ENCODE measurements at regions not wholly inside any gene's neighbourhood (a gene's known extent, or its start where the extent isn't known, plus 50 kb on each side); places are given as distances from the start of the nearest gene placed in this dataset.

GRCh38 chr10:21238044-21238443 lies 287.4 kb downstream of the SKIDA1 start:
- no peaks in the 10 kb centered on the region for H3K4me1 ChIP-seq (ENCODE audit: low read length)
- no peak overlapping the region for H3K9ac ChIP-seq (ENCODE audit: low read length)
- DNase-seq: no peak
- H3K79me2 ChIP-seq (ENCODE audit: low read length): no peaks in the 10 kb centered on the region
- no peak overlapping the region for H2AFZ ChIP-seq (ENCODE audit: low read length)
- H3K27me3 ChIP-seq (ENCODE audit: low read length): no peaks in the 10 kb centered on the region
- H3K36me3 ChIP-seq (ENCODE audit: insufficient read depth, low read length): no peaks in the 10 kb centered on the region
- H3K27ac ChIP-seq (ENCODE audit: low read length): no peak overlapping the region
- H3K9me2 ChIP-seq (replicated peaks; ENCODE audit: insufficient read depth, low read length): no peaks in the 10 kb centered on the region
- H3K4me2 ChIP-seq (ENCODE audit: low read depth, low read length, poor library complexity, severe bottlenecking): no peak overlapping the region
- no peaks in the 10 kb centered on the region for H3K9me3 ChIP-seq (ENCODE audit: low read length)
- H4K20me1 ChIP-seq (ENCODE audit: insufficient read depth, low read depth, low read length): no peaks in the 10 kb centered on the region
- H3K4me3 ChIP-seq (ENCODE audit: low read length): no peak overlapping the region

GRCh38 chr10:21234761-21235160 lies 290.7 kb downstream of the SKIDA1 start:
- Histone ChIP-seq H3K36me3 (ENCODE audit: insufficient read depth, low read length) (no peaks in the 10 kb centered on the region), H3K9me3 (ENCODE audit: low read length) (no peaks in the 10 kb centered on the region), H3K27me3 (ENCODE audit: low read length) (no peaks in the 10 kb centered on the region), H2AFZ (ENCODE audit: low read length) (no peak overlapping the region), H3K4me2 (ENCODE audit: low read depth, low read length, poor library complexity, severe bottlenecking) (no peak overlapping the region), H3K4me3 (ENCODE audit: low read length) (no peak overlapping the region), H3K27ac (ENCODE audit: low read length) (no peak overlapping the region), H4K20me1 (ENCODE audit: insufficient read depth, low read depth, low read length) (no peaks in the 10 kb centered on the region), H3K9ac (ENCODE audit: low read length) (no peak overlapping the region), H3K9me2 (replicated peaks; ENCODE audit: insufficient read depth, low read length) (no peaks in the 10 kb centered on the region), H3K79me2 (ENCODE audit: low read length) (no peaks in the 10 kb centered on the region), H3K4me1 (ENCODE audit: low read length) (no peaks in the 10 kb centered on the region)
- no peak for DNase-seq

- H3K27me3 ChIP-seq (ENCODE audit: low read length): no peaks in the 10 kb centered on the region
- H3K4me1 ChIP-seq (ENCODE audit: low read length): no peaks in the 10 kb centered on the region
- H3K4me3 ChIP-seq (ENCODE audit: low read length): no peak overlapping the region
- no peak for DNase-seq
- no peaks in the 10 kb centered on the region for H3K36me3 ChIP-seq (ENCODE audit: insufficient read depth, low read length)
- no peak overlapping the region for H2AFZ ChIP-seq (ENCODE audit: low read length)
- H3K9me3 ChIP-seq (ENCODE audit: low read length): no peaks in the 10 kb centered on the region
- H3K4me2 ChIP-seq (ENCODE audit: low read depth, low read length, poor library complexity, severe bottlenecking): no peak overlapping the region
- H3K9me2 ChIP-seq (replicated peaks; ENCODE audit: insufficient read depth, low read length): no peaks in the 10 kb centered on the region
- no peaks in the 10 kb centered on the region for H4K20me1 ChIP-seq (ENCODE audit: insufficient read depth, low read depth, low read length)
- no peak overlapping the region for H3K27ac ChIP-seq (ENCODE audit: low read length)
- no peaks in the 10 kb centered on the region for H3K79me2 ChIP-seq (ENCODE audit: low read length)
- no peak overlapping the region for H3K9ac ChIP-seq (ENCODE audit: low read length)
Observed at GRCh38 chr10:21230219-21230618, 295.3 kb downstream of the SKIDA1 start.

GRCh38 chr10:21217748-21218367 lies 307.6 kb downstream of the SKIDA1 start:
- Histone ChIP-seq H3K9ac (ENCODE audit: low read length) (no peak overlapping the region), H3K27me3 (ENCODE audit: low read length) (no peaks in the 10 kb centered on the region), H3K79me2 (ENCODE audit: low read length) (no peaks in the 10 kb centered on the region), H3K4me3 (ENCODE audit: low read length) (no peak overlapping the region), H3K36me3 (ENCODE audit: insufficient read depth, low read length) (no peaks in the 10 kb centered on the region), H2AFZ (ENCODE audit: low read length) (no peak overlapping the region), H3K4me2 (ENCODE audit: low read depth, low read length, poor library complexity, severe bottlenecking) (no peak overlapping the region), H3K4me1 (ENCODE audit: low read length) (no peaks in the 10 kb centered on the region), H3K9me2 (replicated peaks; ENCODE audit: insufficient read depth, low read length) (no peaks in the 10 kb centered on the region), H3K27ac (ENCODE audit: low read length) (no peak overlapping the region), H4K20me1 (ENCODE audit: insufficient read depth, low read depth, low read length) (no peaks in the 10 kb centered on the region), H3K9me3 (ENCODE audit: low read length) (no peaks in the 10 kb centered on the region)
- DNase-seq: no peak

- H3K27ac ChIP-seq (ENCODE audit: low read length): no peak overlapping the region
- H3K4me3 ChIP-seq (ENCODE audit: low read length): no peak overlapping the region
Observed at GRCh38 chr10:21217107-21217506, 308.4 kb downstream of the SKIDA1 start.

GRCh38 chr10:21214329-21214728 lies 311.2 kb downstream of the SKIDA1 start:
- no peak overlapping the region for H3K4me2 ChIP-seq (ENCODE audit: low read depth, low read length, poor library complexity, severe bottlenecking)
- no peak for DNase-seq
- H3K4me3 ChIP-seq (ENCODE audit: low read length): no peak overlapping the region
- H3K9me2 ChIP-seq (replicated peaks; ENCODE audit: insufficient read depth, low read length): no peaks in the 10 kb centered on the region
- no peak overlapping the region for H2AFZ ChIP-seq (ENCODE audit: low read length)
- no peaks in the 10 kb centered on the region for H3K79me2 ChIP-seq (ENCODE audit: low read length)
- no peak overlapping the region for H3K27ac ChIP-seq (ENCODE audit: low read length)
- no peaks in the 10 kb centered on the region for H3K27me3 ChIP-seq (ENCODE audit: low read length)
- H3K36me3 ChIP-seq (ENCODE audit: insufficient read depth, low read length): no peaks in the 10 kb centered on the region
- H3K9me3 ChIP-seq (ENCODE audit: low read length): no peaks in the 10 kb centered on the region
- no peak overlapping the region for H3K9ac ChIP-seq (ENCODE audit: low read length)
- H4K20me1 ChIP-seq (ENCODE audit: insufficient read depth, low read depth, low read length): no peaks in the 10 kb centered on the region
- H3K4me1 ChIP-seq (ENCODE audit: low read length): no peaks in the 10 kb centered on the region

More at GRCh38 chr10:21217107-21217506, 308.4 kb downstream of the SKIDA1 start:
- no peak for DNase-seq
- Histone ChIP-seq H3K36me3 (ENCODE audit: insufficient read depth, low read length) (no peaks in the 10 kb centered on the region), H3K9me2 (replicated peaks; ENCODE audit: insufficient read depth, low read length) (no peaks in the 10 kb centered on the region), H3K4me2 (ENCODE audit: low read depth, low read length, poor library complexity, severe bottlenecking) (no peak overlapping the region), H3K4me1 (ENCODE audit: low read length) (no peaks in the 10 kb centered on the region), H3K27me3 (ENCODE audit: low read length) (no peaks in the 10 kb centered on the region), H4K20me1 (ENCODE audit: insufficient read depth, low read depth, low read length) (no peaks in the 10 kb centered on the region), H3K9me3 (ENCODE audit: low read length) (no peaks in the 10 kb centered on the region), H2AFZ (ENCODE audit: low read length) (no peak overlapping the region), H3K79me2 (ENCODE audit: low read length) (no peaks in the 10 kb centered on the region), H3K9ac (ENCODE audit: low read length) (no peak overlapping the region)

GRCh38 chr10:21213381-21213780 lies 312.1 kb downstream of the SKIDA1 start:
- Histone ChIP-seq H3K9me3 (ENCODE audit: low read length) (no peaks in the 10 kb centered on the region), H3K9ac (ENCODE audit: low read length) (no peak overlapping the region), H2AFZ (ENCODE audit: low read length) (no peak overlapping the region), H3K79me2 (ENCODE audit: low read length) (no peaks in the 10 kb centered on the region), H3K27me3 (ENCODE audit: low read length) (no peaks in the 10 kb centered on the region), H3K9me2 (replicated peaks; ENCODE audit: insufficient read depth, low read length) (no peaks in the 10 kb centered on the region), H3K4me2 (ENCODE audit: low read depth, low read length, poor library complexity, severe bottlenecking) (no peak overlapping the region), H3K27ac (ENCODE audit: low read length) (no peak overlapping the region), H3K4me3 (ENCODE audit: low read length) (no peak overlapping the region), H3K36me3 (ENCODE audit: insufficient read depth, low read length) (no peaks in the 10 kb centered on the region), H4K20me1 (ENCODE audit: insufficient read depth, low read depth, low read length) (no peaks in the 10 kb centered on the region), H3K4me1 (ENCODE audit: low read length) (no peaks in the 10 kb centered on the region)
- no peak for DNase-seq

GRCh38 chr10:21212912-21213311 lies 312.6 kb downstream of the SKIDA1 start:
- Histone ChIP-seq H3K4me1 (ENCODE audit: low read length) (no peaks in the 10 kb centered on the region), H4K20me1 (ENCODE audit: insufficient read depth, low read depth, low read length) (no peaks in the 10 kb centered on the region), H3K9me2 (replicated peaks; ENCODE audit: insufficient read depth, low read length) (no peaks in the 10 kb centered on the region), H3K4me2 (ENCODE audit: low read depth, low read length, poor library complexity, severe bottlenecking) (no peak overlapping the region), H3K27ac (ENCODE audit: low read length) (no peak overlapping the region), H3K36me3 (ENCODE audit: insufficient read depth, low read length) (no peaks in the 10 kb centered on the region), H3K79me2 (ENCODE audit: low read length) (no peaks in the 10 kb centered on the region), H3K9me3 (ENCODE audit: low read length) (no peaks in the 10 kb centered on the region), H2AFZ (ENCODE audit: low read length) (no peak overlapping the region), H3K9ac (ENCODE audit: low read length) (no peak overlapping the region), H3K27me3 (ENCODE audit: low read length) (no peaks in the 10 kb centered on the region), H3K4me3 (ENCODE audit: low read length) (no peak overlapping the region)
- DNase-seq: no peak

- Histone ChIP-seq H3K4me1 (ENCODE audit: low read length) (no peaks in the 10 kb centered on the region), H3K36me3 (ENCODE audit: insufficient read depth, low read length) (no peaks in the 10 kb centered on the region), H3K4me2 (ENCODE audit: low read depth, low read length, poor library complexity, severe bottlenecking) (no peak overlapping the region), H3K27me3 (ENCODE audit: low read length) (peaks cover 2% of the 10 kb centered on the region; the same call in 1 of the 2 replicates), H3K9ac (ENCODE audit: low read length) (no peak overlapping the region), H3K79me2 (ENCODE audit: low read length) (no peaks in the 10 kb centered on the region), H4K20me1 (ENCODE audit: insufficient read depth, low read depth, low read length) (no peaks in the 10 kb centered on the region), H3K27ac (ENCODE audit: low read length) (no peak overlapping the region), H3K4me3 (ENCODE audit: low read length) (no peak overlapping the region), H3K9me3 (ENCODE audit: low read length) (no peaks in the 10 kb centered on the region), H2AFZ (ENCODE audit: low read length) (no peak overlapping the region), H3K9me2 (replicated peaks; ENCODE audit: insufficient read depth, low read length) (no peaks in the 10 kb centered on the region)
- DNase-seq: no peak
Observed at GRCh38 chr10:21212348-21212747, 313.1 kb downstream of the SKIDA1 start.

Data from Karpas-422 (cell line).